GM18951 (cell line): ENCODE measurements at regions not wholly inside any gene's neighbourhood (a gene's known extent, or its start where the extent isn't known, plus 50 kb on each side); places are given as distances from the start of the nearest gene placed in this dataset.

ENCODE experiments used
- POLR2A ChIP-seq: IDR thresholded peaks from 4 replicates; pipeline ENCODE4 v1.6.1; 2011; ENCODE audit warnings: mild to moderate bottlenecking; ENCODE audit not compliant: insufficient read length, insufficient read depth; ENCODE audit errors: extremely low read depth
- in situ Hi-C: fragments of 300-500 bp; cut with MboI; formaldehyde crosslinking; loops from one replicate; pipeline ENCODE4 v1.12.0; 2022; ENCODE audit warnings: low sequenced_read_pairs, mixed read lengths, inconsistent platforms; ENCODE audit not compliant: unreplicated experiment

GRCh38 chr21:15274701-15275485 lies 210.1 kb upstream of the NRIP1 start:
- in situ Hi-C loops, result no loop called here
- TF ChIP-seq POLR2A, result no peak

GRCh38 chr21:15275615-15276235 lies 210.9 kb upstream of the NRIP1 start:
- in situ Hi-C loops, result no loop called here
- TF ChIP-seq POLR2A, result no peak

- in situ Hi-C loops, result no loop called here
- no peak for TF ChIP-seq POLR2A
Observed at GRCh38 chr21:15276243-15276642, 211.4 kb upstream of the NRIP1 start.

- in situ Hi-C loops, result no loop called here
- TF ChIP-seq POLR2A, result no peak
Observed at GRCh38 chr21:15277466-15277865, 212.7 kb upstream of the NRIP1 start.

DNA sequence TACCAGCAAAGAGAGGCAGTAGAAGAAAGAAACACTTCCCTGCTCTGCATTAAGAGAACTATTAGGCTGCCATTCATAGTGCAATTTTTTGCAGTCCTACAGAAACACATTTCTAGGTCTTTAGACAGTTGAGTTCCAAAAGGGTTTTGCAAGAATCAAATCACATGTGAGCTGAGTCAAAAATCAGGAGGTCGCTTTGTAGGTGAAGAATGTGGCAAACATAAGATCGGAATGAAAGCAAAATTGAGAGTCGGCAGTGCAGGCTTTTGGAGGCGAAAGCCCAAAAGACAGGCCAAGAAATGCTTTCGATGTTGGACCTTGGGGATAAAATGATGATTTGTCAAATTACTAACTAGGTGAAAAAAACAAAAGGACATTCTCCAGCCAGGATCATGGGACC lies 213.5 kb upstream of the NRIP1 start:
- no peak for TF ChIP-seq POLR2A
- in situ Hi-C loops, result no loop called here

- in situ Hi-C loops, result no loop called here
- no peak for TF ChIP-seq POLR2A
Observed at GRCh38 chr21:15278851-15279250, 214.1 kb upstream of the NRIP1 start.

DNA sequence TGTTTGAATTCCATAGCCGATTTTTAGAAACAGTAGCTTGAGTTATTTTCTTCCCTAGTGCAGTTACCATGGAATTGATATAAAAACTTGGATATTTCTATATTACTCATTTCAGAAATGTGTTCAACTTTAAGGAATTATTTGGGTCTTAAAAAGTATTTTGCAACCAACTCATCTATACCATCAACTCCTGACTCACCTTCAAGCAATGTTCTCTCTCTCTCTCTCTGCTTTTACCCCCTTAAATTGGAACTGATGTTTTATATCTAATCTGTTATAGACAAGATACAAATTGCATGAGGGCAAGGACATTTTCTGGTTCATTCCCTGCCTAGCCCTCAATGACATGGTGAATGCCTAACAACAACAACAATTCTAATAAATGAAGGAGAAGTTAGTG lies 214.7 kb upstream of the NRIP1 start:
- TF ChIP-seq POLR2A, result no peak
- in situ Hi-C loops, result no loop called here

DNA sequence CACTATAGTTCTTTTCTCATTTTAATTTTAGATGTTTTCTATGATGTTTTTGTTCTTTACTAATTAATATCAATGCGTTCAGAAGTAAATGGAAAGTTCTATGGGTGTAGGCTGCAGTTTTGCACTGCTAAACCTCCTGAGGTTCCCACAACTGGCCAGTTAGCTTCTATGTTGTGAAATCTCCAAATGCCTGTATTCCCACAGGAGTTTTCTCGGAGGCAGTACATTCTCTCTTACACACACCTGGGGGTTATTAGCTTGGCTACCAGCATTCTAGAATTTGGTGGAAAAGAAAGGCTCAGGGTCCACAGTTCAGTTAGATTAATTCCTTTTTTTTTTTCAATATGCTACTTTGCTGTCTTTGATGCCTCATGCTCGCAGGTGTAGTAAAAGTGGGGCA lies 216.9 kb upstream of the NRIP1 start:
- in situ Hi-C loops, result no loop called here
- no peak for TF ChIP-seq POLR2A

DNA sequence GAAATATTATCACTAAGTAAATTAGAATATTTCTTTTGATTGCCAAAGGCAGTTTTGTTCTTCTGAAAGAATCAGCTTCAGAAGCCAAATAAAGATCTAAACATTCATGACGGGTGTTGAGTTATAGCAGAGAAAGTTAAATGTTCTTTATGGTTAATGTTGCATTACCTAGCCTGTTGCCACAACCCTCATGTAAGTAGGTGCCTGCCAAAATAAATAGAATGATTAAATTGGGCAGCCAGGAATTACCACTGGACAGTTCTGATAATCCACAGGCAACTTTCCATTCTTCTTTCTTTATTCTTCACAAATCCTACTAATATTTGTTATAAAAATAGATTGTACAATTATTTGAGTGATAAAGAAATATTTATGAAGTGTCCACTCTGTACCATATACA lies 217.9 kb upstream of the NRIP1 start:
- in situ Hi-C loops, result no loop called here

DNA sequence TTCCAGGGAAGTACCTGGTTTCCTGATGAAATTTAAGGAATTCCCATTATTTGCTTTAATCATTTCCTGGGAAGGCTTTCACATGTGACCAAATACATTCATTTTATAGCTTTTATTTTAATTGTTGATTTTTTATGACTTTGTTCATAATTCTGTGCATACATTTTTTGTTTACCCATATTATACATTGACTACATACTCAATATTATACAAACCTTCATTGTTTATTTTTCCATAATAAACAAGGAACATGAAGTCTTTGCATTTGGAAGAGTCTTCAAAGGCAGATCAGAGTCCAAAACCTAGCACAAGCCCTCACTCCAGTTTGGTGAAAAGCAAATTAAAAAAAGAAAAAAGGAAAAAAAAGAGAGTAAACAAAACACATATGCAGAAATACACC lies 218.3 kb upstream of the NRIP1 start:
- in situ Hi-C loops, result no loop called here
- TF ChIP-seq POLR2A, result no peak

More for the DNA sequence above, 217.9 kb upstream of the NRIP1 start:
- TF ChIP-seq POLR2A, result no peak

DNA sequence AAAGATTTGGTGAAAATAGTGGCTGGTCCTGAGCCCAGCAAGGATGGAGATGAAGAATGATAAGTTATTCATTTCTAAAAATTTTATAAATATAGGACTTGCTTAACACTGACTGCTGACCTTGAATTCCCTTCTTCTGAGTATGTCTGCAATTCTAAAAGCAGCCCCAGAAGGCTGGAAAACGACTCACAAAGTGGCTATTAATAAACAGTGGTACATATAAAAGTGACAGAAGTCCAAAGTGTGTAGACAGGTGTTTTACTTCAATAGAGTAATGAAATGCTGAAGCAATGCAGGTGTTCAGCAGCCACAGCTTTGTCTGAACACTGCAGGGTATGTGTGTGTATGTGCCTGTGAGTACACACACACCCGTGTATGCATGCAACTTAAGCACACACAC lies 219.0 kb upstream of the NRIP1 start:
- in situ Hi-C loops, result no loop called here
- TF ChIP-seq POLR2A, result no peak

DNA sequence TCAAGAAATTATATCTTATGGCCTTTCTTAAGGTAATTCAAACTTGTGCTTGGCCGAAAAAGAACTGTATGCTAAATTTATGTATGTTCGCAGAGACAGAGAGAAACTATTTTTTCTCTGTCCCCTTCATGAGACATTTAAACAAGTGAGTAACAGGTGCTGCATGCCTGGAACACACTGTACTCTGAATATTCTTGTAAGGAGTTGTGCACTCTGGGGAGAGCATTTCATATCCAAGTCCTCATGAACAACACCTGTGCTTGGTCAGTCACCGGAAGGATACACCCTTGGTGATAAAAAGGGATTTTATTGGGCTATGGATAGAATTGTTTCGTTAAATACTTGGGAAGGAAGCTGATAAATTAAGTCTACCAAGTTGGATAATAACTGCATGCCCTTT lies 220.8 kb upstream of the NRIP1 start:
- no peak for TF ChIP-seq POLR2A
- in situ Hi-C loops, result no loop called here

DNA sequence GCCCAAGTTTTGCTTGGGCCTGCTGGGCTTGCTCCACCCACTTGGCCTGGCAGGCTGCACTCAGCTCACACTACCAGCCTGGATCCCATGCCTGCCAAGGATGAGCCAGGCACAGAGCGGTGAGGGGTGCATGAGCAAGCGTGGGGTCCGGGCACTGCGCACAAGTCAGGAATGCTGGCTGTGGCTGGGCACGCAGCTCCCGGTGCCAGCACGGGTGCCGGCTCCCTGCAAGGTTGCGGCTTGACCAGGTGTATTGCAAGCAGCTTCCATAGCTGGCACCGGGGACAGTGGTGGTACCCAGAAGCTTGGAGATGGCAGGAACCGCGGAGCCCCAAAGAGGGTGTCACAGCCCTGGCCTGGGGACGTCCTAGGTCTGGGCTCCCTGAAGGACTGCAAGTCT lies 224.4 kb upstream of the NRIP1 start:
- in situ Hi-C loops, result no loop called here
- TF ChIP-seq POLR2A, result no peak

GRCh38 chr21:15289896-15290841 lies 225.4 kb upstream of the NRIP1 start:
- in situ Hi-C loops, result no loop called here
- no peak for TF ChIP-seq POLR2A
